Thymus (tissue), 11 donors: ENCODE measurements at regions not wholly inside any gene's neighbourhood (a gene's known extent, or its start where the extent isn't known, plus 50 kb on each side); places are given as distances from the start of the nearest gene placed in this dataset.

Source experiments
- DNase-seq, 9 donors: peaks; one replicate each; pipeline ENCODE4 v3.0.0-alpha.2; 2013; ENCODE audit warnings: low spot score in 9 of 9, low read depth in 6 of 9, missing footprints in 1 of 9
- H3K27ac ChIP-seq, 2 donors: one replicate each; pipeline ENCODE4 v1.5.1; 2013; ENCODE audit warnings: control low read depth in 1 of 2, low read depth in 1 of 2, low read length in 1 of 2, mild to moderate bottlenecking in 1 of 2, moderate library complexity in 1 of 2
- H3K27me3 ChIP-seq, 2 donors: one replicate each; pipeline ENCODE4 v1.5.1; 2013; ENCODE audit warnings: low read length in 1 of 2; ENCODE audit not compliant: control insufficient read depth in 2 of 2, insufficient read depth in 1 of 2
- H3K36me3 ChIP-seq, 2 donors: one replicate each; pipeline ENCODE4 v1.5.1; 2013; ENCODE audit warnings: low read length in 1 of 2, mild to moderate bottlenecking in 1 of 2, moderate library complexity in 1 of 2; ENCODE audit not compliant: control insufficient read depth in 2 of 2, insufficient read depth in 2 of 2
- H3K4me1 ChIP-seq, 2 donors: one replicate each; pipeline ENCODE4 v1.5.1; 2013; ENCODE audit warnings: low read length in 2 of 2; ENCODE audit not compliant: control insufficient read depth in 2 of 2, insufficient read depth in 2 of 2
- H3K4me3 ChIP-seq, 2 donors: one replicate each; pipeline ENCODE4 v1.5.1; 2013; ENCODE audit warnings: low read length in 2 of 2, control low read depth in 1 of 2, mild to moderate bottlenecking in 1 of 2
- H3K9me3 ChIP-seq, 2 donors: one replicate each; pipeline ENCODE4 v1.5.1; 2013; ENCODE audit warnings: low read length in 1 of 2, mild to moderate bottlenecking in 1 of 2; ENCODE audit not compliant: control insufficient read depth in 2 of 2, insufficient read depth in 1 of 2
- WGBS: extraction: QIAGEN DNeasy Blood & Tissue Kit; methylation state at CpG from one replicate; pipeline ENCODE4 v1.1.7; 2013; 5-methylcytosine and 5-hydroxymethylcytosine counted together
- donor health status: healthy.

DNA sequence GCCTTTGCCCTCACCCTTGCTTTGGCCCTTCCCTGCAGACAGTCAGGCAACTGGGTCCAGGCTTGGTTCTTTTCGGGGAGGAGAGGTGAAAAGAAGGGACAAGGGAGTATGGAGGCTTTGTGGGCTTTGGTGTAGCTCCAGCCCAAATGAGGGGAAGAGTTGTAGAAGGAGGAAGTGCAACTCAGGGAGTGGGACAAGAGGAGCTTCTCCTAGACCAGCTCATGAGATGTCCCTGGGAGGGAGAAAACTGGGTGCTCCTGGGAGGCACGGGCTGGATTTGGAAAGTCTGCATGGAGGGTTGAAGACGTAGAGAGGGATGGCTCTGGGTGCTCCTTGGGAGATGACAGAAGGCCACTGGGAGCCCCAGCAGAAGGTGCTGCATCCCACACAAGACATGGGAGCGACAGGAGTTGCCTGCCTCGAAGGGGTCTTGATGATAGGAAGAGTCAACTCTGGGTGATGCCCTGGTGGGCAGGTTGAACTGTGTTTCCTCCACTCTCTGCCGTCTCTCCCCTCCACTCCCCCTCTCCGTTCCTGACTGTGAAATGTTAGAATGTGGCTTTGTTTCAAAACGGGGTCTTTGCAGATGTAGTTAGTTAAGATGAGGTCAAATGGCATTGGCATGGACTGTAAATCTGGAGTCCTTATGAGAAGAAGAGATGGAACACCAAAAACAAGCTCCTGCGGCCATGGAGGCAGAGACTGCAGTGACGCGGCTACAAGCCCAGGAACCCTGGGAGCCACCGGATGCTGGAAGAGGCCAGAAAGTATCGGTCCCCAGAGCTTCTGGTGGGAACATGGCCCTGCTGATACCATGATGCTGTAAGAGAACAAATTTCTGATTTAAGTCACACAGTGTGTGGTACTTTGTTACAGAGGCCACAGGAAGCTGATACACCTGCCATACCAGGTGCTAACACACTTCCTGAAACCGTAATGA, 298.5 kb downstream of the GLRX3 start:
- Histone ChIP-seq H3K27ac (no peak overlapping the region), H3K36me3 (no peaks in the 10 kb centered on the region), H3K4me3 (no peak overlapping the region), H3K27me3 (no peaks in the 10 kb centered on the region), H3K4me1 (no peaks in the 10 kb centered on the region), H3K9me3 (no peaks in the 10 kb centered on the region)
- 85% methylated on average over 14 of the region's 14 CpGs for WGBS
- DNase-seq: no peak

DNA sequence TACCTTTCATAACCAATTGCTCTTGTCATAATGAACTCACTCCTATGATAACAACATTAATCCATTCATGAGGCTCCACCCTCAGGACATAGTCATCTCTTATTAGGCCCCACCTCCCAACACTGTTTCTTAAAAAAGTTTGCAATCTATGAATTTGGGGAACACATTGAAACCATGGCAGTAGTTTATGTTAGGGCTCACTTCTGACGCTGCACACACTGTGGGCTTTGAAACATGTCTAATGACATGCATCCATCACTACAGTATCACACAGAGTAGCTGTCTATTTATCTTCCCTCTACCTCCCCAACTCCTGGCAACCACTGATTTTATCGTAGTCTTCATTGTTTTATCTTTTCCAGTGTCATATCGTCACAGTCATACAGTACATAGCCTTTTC, 299.8 kb downstream of the GLRX3 start:
- DNase-seq: no peak
- H3K4me3 ChIP-seq: no peak overlapping the region
- no peaks in the 10 kb centered on the region for H3K36me3 ChIP-seq
- H3K9me3 ChIP-seq: no peaks in the 10 kb centered on the region
- H3K4me1 ChIP-seq: no peaks in the 10 kb centered on the region
- 95% methylated on average over 3 of the region's 3 CpGs for WGBS
- H3K27me3 ChIP-seq: no peaks in the 10 kb centered on the region
- no peak overlapping the region for H3K27ac ChIP-seq

DNA sequence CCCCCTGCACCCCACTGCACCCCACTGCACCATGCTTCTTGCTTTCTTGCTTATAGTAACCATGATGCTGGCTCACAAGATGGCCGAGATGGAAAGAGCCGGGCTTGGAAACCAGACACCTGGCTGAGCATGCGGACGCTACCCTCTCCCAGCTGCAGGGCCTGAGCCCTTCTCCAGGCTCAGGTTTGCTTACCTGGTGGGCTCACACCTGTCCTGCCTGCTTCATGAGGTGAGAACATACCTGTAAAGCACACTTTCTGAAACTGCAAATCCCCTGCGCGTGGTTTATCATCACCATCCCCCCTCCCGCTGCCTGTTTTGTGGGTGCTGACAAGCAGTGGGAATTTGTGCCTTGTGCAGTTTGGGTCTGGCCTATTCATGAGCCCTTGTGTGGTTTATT, 302.7 kb downstream of the GLRX3 start:
- H3K4me3 ChIP-seq: no peak overlapping the region
- 98% methylated on average over 7 of the region's 7 CpGs for WGBS
- DNase-seq: no peak
- H3K36me3 ChIP-seq: no peaks in the 10 kb centered on the region
- no peaks in the 10 kb centered on the region for H3K27me3 ChIP-seq
- peak overlapping the region in 1 of 2 donors; percentile 43 for H3K27ac ChIP-seq
- no peaks in the 10 kb centered on the region for H3K9me3 ChIP-seq
- H3K4me1 ChIP-seq: no peaks in the 10 kb centered on the region

DNA sequence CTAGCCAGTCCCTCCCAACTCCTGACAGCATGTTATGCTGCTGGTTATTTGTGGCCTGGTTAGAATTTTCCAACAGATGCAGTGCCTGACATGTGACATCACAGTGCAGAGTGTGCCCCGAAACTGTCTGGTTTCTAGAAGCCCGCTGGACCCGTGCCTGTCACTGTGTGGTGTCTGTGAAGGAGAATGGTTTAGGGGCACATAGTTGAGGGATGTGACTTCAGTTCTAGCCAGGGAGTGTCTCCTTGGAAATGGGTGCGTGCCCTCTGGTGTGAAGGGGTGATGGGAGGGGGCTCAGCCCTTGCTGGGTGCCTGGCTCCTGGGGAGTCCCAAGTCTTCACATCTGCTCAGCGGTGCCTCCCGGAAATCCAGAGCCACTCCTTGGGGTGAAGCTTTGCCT, 303.6 kb downstream of the GLRX3 start:
- Histone ChIP-seq H3K27ac (peak overlapping the region in 1 of 2 donors; percentile 44), H3K9me3 (no peaks in the 10 kb centered on the region), H3K4me3 (no peak overlapping the region), H3K4me1 (no peaks in the 10 kb centered on the region), H3K27me3 (no peaks in the 10 kb centered on the region), H3K36me3 (no peaks in the 10 kb centered on the region)
- 94% methylated on average over 6 of the region's 6 CpGs for WGBS
- no peak for DNase-seq

DNA sequence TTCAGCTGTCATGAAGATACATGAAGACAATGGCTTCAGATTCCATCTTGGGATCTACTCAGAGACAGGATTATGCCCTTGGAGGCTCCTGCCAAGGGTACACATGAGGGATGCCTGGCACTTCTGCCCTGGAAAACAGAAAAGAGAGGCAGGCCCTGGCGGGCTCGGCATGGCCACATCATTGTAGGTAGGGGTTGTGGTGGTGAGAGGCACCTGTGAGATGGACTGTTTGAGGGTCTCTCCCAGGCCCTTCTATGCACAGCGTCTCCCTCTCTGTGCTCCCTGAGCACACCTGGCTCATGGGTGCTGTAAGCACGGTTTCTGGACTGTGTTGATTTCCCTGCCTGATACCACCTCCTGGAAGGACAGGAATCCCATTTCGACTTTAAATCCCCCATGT, 304.3 kb downstream of the GLRX3 start:
- Histone ChIP-seq H3K27me3 (no peaks in the 10 kb centered on the region), H3K4me1 (no peaks in the 10 kb centered on the region), H3K36me3 (no peaks in the 10 kb centered on the region), H3K4me3 (no peak overlapping the region), H3K9me3 (no peaks in the 10 kb centered on the region), H3K27ac (no peak overlapping the region)
- WGBS: 92% methylated on average over 5 of the region's 5 CpGs
- no peak for DNase-seq

DNA sequence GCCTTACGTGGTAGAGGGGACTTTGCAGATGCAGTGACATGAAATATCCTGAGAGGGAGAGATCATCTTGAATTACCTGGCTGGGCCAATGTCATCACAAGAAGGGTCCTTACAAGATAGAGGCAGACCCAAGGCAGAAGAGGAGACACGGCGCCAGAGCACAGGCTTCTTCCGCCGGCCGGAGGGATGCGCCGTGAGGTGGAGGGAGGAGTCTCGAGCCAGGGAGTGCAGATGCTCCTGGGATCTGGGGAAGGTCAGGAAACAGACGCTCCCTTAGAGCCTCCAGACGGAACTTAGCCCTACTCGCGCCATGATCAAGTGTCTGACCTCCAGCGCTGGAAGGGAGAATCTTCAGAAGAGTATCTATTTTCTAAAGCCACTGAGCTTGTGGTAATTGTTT, 304.8 kb downstream of the GLRX3 start:
- Histone ChIP-seq H3K4me1 (no peaks in the 10 kb centered on the region), H3K36me3 (no peaks in the 10 kb centered on the region), H3K27me3 (no peaks in the 10 kb centered on the region), H3K4me3 (no peak overlapping the region), H3K9me3 (no peaks in the 10 kb centered on the region), H3K27ac (no peak overlapping the region)
- DNase-seq: no peak
- 92% methylated on average over 14 of the region's 14 CpGs for WGBS

DNA sequence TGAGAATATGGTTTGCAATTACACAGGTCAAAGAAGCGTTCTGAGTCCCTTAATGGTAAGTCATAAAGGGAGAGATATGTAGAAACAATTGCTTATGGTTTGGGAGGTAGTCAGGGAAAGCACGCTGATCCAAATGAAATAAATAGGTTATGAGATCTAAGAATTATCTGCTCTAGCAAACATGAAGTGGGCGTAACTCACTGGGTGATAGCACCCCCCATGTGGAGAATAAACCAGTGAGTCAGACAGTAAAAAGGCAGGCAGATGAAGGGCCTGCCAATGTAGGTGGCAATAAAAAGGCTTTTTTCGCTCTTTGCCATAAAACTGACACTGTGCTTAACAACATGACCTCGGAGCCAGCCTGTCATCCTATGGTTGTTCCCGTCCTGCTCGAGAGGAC, 306.9 kb downstream of the GLRX3 start:
- no peak overlapping the region for H3K4me3 ChIP-seq
- no peaks in the 10 kb centered on the region for H3K36me3 ChIP-seq
- H3K27ac ChIP-seq: no peak overlapping the region
- no peaks in the 10 kb centered on the region for H3K4me1 ChIP-seq
- 67% methylated on average over 7 of the region's 7 CpGs for WGBS
- DNase-seq: no peak
- H3K9me3 ChIP-seq: no peaks in the 10 kb centered on the region
- H3K27me3 ChIP-seq: no peaks in the 10 kb centered on the region

DNA sequence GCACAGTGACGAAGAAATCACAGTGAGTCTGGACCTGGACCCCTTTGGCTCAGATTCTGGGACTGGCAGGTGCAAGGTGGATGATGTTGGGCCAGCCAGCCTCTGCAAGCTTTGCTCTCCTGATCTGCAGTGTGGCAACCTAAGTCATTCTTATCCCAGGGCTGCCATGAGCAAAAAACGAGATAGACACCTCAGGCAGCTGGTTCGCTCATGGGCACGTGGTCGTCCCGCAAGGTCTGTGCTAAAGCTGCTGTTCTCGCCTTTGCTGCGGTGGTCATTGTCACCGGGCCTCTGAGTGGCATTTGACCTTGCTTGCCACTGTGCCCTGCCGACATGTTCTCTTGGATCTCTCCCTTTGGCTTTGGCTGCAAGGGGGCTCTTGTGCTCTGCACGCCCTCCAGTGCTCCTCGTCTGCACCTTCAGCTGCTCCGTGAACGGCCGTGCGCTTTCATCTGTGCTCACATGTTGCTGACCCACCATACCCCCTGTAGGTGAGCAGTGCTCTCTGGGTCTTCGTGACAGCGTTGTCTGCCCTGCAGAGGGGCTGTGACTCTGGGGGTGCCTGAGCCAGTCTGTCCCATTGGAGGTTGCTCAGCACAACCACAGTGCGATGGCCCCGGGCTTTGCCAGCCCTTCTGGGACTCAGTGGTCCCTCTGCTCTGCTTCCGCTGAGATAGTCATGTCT, 317.0 kb downstream of the GLRX3 start:
- Histone ChIP-seq H3K9me3 (no peaks in the 10 kb centered on the region), H3K4me1 (no peaks in the 10 kb centered on the region), H3K27ac (no peak overlapping the region), H3K36me3 (no peaks in the 10 kb centered on the region), H3K27me3 (no peaks in the 10 kb centered on the region), H3K4me3 (no peak overlapping the region)
- 95% methylated on average over 21 of the region's 21 CpGs for WGBS
- DNase-seq: no peak

DNA sequence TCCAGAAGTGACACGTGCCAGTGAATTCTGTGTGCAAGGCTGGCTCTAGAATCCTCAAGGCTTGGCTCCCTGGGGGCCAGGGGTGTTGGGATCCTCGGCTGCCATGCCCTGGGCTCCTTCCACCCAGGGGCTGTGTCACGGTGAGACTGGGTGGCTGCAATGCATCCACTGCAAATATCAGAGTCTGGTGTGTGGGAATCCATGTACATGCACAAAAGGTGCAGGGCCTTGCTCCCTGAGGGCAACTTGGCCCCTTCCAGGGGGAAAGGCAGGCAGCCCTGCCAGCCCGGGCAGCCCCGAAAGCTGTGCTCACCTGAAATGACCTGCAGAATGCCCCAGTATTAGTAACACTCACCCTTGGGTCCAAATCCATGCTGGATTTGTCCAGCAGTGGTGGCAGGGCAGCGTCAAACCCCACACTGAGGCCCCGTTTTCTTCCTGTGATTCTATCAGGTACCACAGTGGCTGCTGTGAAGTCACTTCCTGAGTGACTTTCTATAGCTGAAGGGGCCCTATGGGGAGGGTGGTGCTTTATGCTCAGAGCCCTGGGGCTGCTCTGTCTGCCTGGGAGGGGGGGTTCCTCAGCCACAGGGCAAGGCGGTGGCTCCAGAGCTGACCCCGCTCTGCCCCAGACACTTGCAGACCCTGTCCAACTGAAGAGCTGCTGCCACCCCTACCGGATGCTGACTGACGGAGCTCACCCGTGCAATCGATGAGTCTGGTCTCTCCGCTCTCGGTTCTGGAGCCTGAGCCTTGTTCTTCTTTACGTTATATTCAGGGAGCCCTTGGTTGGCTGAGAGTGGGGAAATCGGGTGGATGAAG, 317.7 kb downstream of the GLRX3 start:
- no peaks in the 10 kb centered on the region for H3K4me1 ChIP-seq
- H3K4me3 ChIP-seq: no peak overlapping the region
- no peaks in the 10 kb centered on the region for H3K27me3 ChIP-seq
- no peaks in the 10 kb centered on the region for H3K36me3 ChIP-seq
- no peaks in the 10 kb centered on the region for H3K9me3 ChIP-seq
- DNase-seq: no peak
- WGBS: 82% methylated on average over 17 of the region's 17 CpGs
- no peak overlapping the region for H3K27ac ChIP-seq
